Parathyroid adenoma (tissue), 2 donors: ENCODE measurements at regions not wholly inside any gene's neighbourhood (a gene's known extent, or its start where the extent isn't known, plus 50 kb on each side); places are given as distances from the start of the nearest gene placed in this dataset.
"Not testable (repeated sequence)": the region's sequence is repeated elsewhere in the genome, so short reads cannot be mapped to it uniquely, and the experiment has no call there.

Experiments
- H2AFZ ChIP-seq: fragments of 300-600 bp; sonication (generic); one replicate; pipeline ENCODE4 v1.7.0; 2017; ENCODE audit warnings: antibody characterized with exemption, mild to moderate bottlenecking
- H3K27ac ChIP-seq: fragments of 300-600 bp; sonication (generic); one replicate; pipeline ENCODE4 v1.7.0; 2017
- H3K27me3 ChIP-seq: fragments of 300-600 bp; sonication (generic); one replicate; pipeline ENCODE4 v1.7.0; 2017; ENCODE audit warnings: low read length; ENCODE audit not compliant: control insufficient read depth, insufficient read depth
- H3K36me3 ChIP-seq: fragments of 300-600 bp; sonication (generic); one replicate; pipeline ENCODE4 v1.7.0; 2017; ENCODE audit warnings: low read length; ENCODE audit not compliant: control insufficient read depth, insufficient read depth
- H3K4me1 ChIP-seq: fragments of 300-600 bp; sonication (generic); one replicate; pipeline ENCODE4 v1.7.0; 2017; ENCODE audit warnings: control low read depth
- H3K4me2 ChIP-seq: fragments of 300-600 bp; sonication (generic); one replicate; pipeline ENCODE4 v1.7.0; 2017; ENCODE audit warnings: low read length
- H3K4me3 ChIP-seq: fragments of 300-600 bp; sonication (generic); one replicate; pipeline ENCODE4 v1.7.0; 2017; ENCODE audit warnings: low read depth, low read length
- H3K79me2 ChIP-seq: fragments of 300-600 bp; sonication (generic); one replicate; pipeline ENCODE4 v1.7.0; 2017; ENCODE audit warnings: control low read depth
- H3K9ac ChIP-seq: fragments of 300-600 bp; sonication (generic); one replicate; pipeline ENCODE4 v1.7.0; 2017; ENCODE audit warnings: mild to moderate bottlenecking
- H3K9me3 ChIP-seq: fragments of 300-600 bp; sonication (generic); one replicate; pipeline ENCODE4 v1.7.0; 2017; ENCODE audit warnings: low read length; ENCODE audit not compliant: control insufficient read depth
- TF ChIP-seq, protein P1 (sequence below): fragments of 300-600 bp; sonication (generic); IDR thresholded peaks from one replicate; pipeline ENCODE4 v1.7.0; 2017; ENCODE audit warnings: antibody characterized with exemption, mild to moderate bottlenecking
- donor health status: primary hyperparathyroidism.

- H3K4me3 ChIP-seq = no peak overlapping the region
- H3K4me1 ChIP-seq = no peaks in the 10 kb centered on the region
- no peaks in the 10 kb centered on the region for H3K27me3 ChIP-seq
Measured at GRCh38 chr7:1354661-1355567, 104.4 kb downstream of the MICALL2 start.

DNA sequence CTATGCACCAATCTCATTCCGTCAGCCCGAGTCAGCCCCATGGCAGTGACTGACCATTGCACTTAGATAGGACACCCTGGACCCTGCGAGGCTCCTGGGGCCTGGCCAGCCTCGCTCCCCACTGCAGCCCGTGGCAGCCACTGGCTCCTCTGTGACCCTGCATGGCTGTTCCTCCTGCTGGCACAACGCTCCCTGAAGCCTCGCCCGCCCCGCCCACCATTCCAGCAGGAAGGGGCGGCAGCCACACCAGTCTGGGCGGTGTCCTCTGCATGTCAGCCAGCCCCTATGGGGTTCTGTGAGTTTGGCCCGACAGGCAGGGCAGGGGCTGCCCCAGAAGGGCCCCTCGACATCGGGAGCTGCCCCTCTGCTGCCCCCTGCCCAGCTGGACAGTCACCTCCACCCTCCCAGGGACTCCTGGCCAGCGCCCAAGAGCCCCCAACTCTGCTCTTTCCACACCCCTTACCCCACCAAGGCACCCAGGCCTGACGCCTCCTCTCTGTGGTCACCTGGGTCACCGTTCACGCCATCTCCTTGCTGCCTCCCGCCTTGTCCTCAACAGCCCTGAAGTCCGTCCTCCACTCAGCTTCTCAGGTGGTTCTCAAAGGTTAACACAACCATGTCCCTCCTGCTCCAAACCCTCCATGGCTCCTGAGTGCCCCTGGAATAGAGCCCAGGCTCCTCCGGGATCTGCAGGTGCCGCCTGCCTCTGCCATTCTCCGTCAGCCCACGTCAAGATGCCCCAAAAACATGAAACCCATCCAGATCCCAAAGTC, 103.5 kb downstream of the MICALL2 start:
- Histone ChIP-seq H3K27me3 (no peaks in the 10 kb centered on the region), H3K9me3 (no peaks in the 10 kb centered on the region)

More at GRCh38 chr7:1354661-1355567, 104.4 kb downstream of the MICALL2 start:
- no peaks in the 10 kb centered on the region for H3K36me3 ChIP-seq
- TF ChIP-seq, protein P1, sequence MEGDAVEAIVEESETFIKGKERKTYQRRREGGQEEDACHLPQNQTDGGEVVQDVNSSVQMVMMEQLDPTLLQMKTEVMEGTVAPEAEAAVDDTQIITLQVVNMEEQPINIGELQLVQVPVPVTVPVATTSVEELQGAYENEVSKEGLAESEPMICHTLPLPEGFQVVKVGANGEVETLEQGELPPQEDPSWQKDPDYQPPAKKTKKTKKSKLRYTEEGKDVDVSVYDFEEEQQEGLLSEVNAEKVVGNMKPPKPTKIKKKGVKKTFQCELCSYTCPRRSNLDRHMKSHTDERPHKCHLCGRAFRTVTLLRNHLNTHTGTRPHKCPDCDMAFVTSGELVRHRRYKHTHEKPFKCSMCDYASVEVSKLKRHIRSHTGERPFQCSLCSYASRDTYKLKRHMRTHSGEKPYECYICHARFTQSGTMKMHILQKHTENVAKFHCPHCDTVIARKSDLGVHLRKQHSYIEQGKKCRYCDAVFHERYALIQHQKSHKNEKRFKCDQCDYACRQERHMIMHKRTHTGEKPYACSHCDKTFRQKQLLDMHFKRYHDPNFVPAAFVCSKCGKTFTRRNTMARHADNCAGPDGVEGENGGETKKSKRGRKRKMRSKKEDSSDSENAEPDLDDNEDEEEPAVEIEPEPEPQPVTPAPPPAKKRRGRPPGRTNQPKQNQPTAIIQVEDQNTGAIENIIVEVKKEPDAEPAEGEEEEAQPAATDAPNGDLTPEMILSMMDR = no peak
- H3K9me3 ChIP-seq = no peaks in the 10 kb centered on the region
- no peak overlapping the region for H2AFZ ChIP-seq
- no peak overlapping the region for H3K9ac ChIP-seq
- H3K79me2 ChIP-seq = no peaks in the 10 kb centered on the region
- no peak overlapping the region for H3K4me2 ChIP-seq
- no peak overlapping the region for H3K27ac ChIP-seq

GRCh38 chr7:1356853-1357252, 102.4 kb downstream of the MICALL2 start:
- not testable (repeated sequence) for H3K4me2 ChIP-seq, H2AFZ ChIP-seq, H3K4me3 ChIP-seq, H3K79me2 ChIP-seq, H3K27me3 ChIP-seq, H3K36me3 ChIP-seq, H3K9ac ChIP-seq, H3K4me1 ChIP-seq, H3K27ac ChIP-seq, H3K9me3 ChIP-seq

More for the DNA sequence above, 103.5 kb downstream of the MICALL2 start:
- Histone ChIP-seq H3K4me1 (no peaks in the 10 kb centered on the region), H3K79me2 (no peaks in the 10 kb centered on the region), H3K36me3 (no peaks in the 10 kb centered on the region), H2AFZ (no peak overlapping the region), H3K4me3 (no peak overlapping the region), H3K9ac (no peak overlapping the region), H3K4me2 (no peak overlapping the region), H3K27ac (no peak overlapping the region)
- TF ChIP-seq, protein P1 = no peak

GRCh38 chr7:1357260-1357600, 102.0 kb downstream of the MICALL2 start:
- not testable (repeated sequence) for H3K9ac ChIP-seq, H3K36me3 ChIP-seq, H3K79me2 ChIP-seq, H3K4me2 ChIP-seq, H3K4me3 ChIP-seq, H3K9me3 ChIP-seq, H3K27me3 ChIP-seq, H2AFZ ChIP-seq, H3K27ac ChIP-seq, H3K4me1 ChIP-seq

DNA sequence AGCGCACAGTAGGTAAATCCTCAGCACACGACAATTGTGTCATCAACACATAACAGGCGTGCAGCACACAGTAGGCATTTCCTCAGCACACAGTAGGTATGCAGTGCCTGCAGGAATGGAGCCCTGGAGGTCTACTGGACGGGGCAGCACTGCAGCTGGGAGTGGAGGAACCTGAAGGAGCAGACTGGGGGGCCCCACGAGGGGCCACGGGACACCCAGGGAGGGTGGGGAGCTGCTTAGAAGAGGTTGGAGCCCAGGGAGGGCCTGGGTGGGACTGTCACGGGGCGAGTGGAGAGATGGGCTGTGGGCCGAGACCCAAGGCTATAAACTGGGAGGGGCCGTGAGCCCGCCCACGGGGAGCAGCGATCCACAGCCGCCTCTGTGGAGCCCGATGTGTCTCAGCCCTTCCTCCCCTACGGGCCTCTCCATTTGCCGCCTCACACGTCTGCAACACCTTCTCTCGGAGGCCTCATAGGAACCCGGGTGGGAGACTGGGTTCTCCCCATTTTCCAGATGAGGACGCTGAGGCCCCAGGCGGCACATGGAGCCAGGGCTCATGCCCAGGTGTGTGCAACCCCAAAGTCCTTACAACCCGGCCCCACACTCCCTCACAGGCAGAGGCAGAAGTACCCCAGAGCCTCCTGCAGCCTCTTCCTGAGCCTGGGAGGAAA, 101.5 kb downstream of the MICALL2 start:
- Histone ChIP-seq H3K4me3 (no peak overlapping the region), H3K4me2 (no peak overlapping the region), H3K4me1 (no peaks in the 10 kb centered on the region), H3K9ac (no peak overlapping the region), H2AFZ (no peak overlapping the region), H3K27me3 (no peaks in the 10 kb centered on the region), H3K36me3 (no peaks in the 10 kb centered on the region), H3K9me3 (no peaks in the 10 kb centered on the region), H3K27ac (no peak overlapping the region), H3K79me2 (no peaks in the 10 kb centered on the region)
- TF ChIP-seq, protein P1 = no peak
